HG03159 (cell line): ENCODE measurements at regions not wholly inside any gene's neighbourhood (a gene's known extent, or its start where the extent isn't known, plus 50 kb on each side); places are given as distances from the start of the nearest gene placed in this dataset.

Experiments
- ATAC-seq: cut with Tn5 transposase; IDR thresholded peaks from one replicate; pipeline ENCODE4 v1.9.1; 2021; ENCODE audit warnings: mild to moderate bottlenecking, moderate library complexity; ENCODE audit not compliant: unreplicated experiment

DNA sequence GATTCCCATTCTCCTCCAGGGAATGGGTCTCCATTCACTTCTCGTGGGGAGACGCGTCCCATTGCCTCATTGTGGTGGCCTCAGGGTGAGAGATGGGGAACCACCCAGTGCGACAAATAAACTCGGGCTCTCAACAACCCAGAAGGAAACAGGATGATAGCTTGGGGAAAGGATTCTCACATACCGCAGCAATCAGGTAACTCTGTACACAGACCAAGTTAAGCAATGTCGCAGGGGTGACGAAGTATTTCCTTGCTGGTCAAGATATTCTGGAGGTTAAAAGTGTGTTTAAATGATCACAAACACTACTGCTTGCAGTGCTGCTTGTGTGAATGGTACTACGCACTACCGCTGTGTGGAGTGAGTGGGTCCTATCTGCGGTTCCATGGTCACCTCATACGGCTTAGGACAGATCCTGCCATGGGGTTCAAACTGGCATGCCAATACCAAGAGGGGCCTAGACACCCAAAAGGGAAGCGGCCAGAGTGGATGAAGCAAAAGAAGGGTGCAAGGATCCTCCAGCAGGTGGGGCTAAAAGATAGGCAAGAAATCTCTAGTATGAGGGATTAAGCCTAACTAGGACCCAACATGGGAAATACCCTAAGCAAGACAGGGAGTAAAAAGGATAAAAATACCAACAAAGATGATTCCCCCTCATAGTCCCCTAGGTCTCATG lies 143.8 kb upstream of the TMEM106B start:
- ATAC-seq = peak; percentile 74

DNA sequence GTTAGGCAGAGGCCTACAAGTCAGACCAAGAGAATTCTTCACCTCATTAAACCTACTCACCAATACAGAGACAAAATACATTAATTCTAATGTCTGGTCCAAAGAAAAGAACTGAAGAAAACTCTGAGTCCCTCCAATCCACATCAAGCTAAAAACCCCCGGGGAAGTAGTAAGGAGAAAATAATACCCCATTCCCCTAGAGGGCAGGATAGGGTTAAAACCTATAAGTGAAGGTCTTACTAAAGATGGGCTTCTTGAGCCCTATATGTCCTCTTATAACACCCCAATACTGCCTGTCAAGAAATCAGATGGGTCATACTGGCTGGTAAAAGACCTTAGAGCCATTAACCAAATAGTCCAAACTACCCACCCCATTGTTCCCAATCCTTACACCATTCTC lies 141.3 kb upstream of the TMEM106B start:
- no peak for ATAC-seq

DNA sequence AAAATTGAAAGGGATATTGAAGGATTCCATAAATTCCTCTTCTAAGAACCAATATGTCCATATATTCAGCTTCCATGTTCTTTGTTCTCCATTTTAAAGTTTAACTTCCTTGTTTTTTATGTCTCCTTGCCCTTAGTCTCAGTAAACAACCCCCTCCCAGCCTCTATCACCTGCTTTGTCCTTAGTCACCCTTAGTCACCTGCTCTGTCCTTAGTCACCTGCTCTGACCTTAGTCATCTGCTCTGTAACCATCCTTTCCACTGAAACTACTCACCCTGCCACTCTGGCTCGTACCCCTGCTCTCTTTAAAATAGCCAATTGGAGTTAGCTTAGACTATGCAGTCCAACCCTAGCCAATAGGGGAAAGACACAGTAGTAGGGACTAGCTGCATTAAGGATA lies 136.2 kb upstream of the TMEM106B start:
- no peak for ATAC-seq

DNA sequence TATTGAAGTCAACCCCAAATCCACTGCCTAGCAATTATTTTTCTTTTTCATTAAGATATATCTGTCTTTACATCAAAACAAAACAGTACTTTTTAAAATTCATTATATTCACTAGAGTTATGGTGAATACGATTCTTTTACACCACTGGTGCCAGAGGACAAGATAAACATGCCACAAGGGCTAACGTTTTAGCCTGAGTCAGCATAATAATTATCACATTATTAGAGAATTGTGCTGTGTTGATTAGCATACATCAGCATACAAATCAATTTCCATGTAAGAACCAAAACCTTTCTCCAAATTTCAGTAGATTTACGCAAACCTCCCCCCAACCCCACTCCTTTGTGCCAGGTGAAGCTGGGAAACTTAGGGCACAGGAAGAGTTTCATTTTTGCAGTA lies 131.1 kb upstream of the TMEM106B start:
- ATAC-seq = no peak

DNA sequence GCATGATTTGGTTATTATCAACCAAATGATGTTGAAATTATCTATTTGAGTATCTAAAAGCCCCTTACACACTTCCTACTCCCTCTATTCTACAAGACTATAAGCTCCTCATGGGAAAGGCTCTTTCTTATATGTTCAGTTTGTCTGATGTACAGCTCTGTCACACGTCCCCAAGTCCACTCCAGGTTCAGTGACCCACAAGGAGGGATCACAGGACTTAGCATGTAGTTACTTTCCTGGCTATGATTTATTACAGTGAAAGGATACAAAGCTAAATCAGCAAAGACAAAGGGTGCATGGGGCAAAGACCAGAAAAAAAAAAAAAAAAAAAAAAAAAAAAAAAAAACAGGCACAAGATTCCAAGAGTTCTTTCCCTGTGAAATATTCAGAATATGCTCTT lies 125.6 kb upstream of the TMEM106B start:
- ATAC-seq = no peak

DNA sequence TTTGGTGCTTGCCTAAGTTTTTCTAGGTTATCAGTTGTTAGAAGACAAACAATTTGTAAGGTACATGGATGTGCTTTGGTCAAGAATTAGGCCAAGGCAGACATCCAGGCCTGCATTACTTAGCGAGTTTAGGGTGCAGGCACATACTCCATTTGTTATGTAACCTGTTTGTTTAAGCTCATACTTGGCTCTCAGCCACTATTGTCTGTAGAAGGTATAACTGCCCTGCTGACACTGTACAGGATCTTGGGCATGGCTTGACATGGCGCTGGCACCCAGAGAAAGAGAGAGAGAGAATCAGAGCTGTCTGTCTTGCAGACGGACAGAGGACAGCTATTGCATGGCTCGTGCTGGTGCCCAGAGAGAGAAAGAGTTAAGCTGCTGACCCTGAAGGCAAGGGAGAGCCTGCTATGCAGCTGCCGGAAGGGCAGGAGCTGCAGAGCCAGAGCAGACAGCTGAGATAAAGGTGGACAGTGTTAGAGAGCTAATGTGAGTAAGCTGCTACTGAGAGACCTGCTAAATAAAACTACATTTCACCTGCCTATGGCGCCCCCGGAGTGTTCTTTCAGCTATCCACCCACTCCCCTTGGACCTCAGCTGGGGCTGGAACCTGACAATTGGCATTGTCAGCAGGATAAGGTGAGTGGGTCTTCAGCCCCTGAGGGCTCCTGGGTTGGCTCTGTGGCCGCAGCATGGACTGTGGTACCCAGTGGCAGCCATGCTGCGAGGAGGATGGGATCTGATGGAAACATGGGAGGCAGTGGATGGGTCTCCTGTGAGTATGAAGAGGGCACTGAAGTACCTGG lies 120.9 kb upstream of the TMEM106B start:
- ATAC-seq = no peak

DNA sequence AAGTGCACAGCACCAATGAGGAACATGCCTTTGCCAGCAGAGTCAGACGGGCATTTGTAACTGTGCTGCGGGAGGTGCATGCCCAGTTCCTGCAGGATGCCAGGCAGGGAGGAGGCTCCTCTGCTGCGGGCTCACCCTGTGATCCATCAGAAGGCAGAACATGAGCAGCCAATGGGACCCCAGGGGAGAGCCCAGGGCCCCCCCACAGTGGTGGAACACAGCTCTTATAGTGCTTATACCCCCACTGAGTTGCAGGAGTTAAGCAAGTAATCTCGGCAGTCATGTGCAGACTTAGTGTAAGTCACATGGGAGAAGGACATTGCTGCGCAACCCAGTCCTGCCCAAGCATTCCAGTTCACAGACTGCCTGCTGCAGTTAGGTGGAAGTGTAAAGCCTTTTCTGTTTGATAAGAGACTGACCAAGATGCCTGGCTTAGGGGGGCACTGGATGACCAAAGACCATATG lies 120.3 kb upstream of the TMEM106B start:
- no peak for ATAC-seq

DNA sequence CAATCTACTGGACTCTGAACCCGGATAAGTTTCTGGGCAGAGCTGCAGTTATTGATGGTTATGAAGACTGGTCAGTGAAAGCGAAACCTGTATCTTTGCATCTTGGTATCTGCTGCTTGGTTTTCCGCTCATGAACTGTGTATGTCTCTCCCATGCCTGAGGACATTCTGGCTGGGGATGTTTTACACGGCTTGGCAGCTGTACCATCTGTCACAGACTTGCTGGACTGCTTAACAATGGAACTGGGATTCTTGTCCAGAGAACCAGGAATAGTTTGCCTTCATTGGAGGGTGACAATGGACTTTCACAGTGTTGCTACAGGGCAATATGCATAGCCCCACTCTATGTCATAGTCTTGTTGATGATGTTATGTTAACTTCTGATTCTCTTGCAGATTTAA lies 119.9 kb upstream of the TMEM106B start:
- no peak for ATAC-seq

DNA sequence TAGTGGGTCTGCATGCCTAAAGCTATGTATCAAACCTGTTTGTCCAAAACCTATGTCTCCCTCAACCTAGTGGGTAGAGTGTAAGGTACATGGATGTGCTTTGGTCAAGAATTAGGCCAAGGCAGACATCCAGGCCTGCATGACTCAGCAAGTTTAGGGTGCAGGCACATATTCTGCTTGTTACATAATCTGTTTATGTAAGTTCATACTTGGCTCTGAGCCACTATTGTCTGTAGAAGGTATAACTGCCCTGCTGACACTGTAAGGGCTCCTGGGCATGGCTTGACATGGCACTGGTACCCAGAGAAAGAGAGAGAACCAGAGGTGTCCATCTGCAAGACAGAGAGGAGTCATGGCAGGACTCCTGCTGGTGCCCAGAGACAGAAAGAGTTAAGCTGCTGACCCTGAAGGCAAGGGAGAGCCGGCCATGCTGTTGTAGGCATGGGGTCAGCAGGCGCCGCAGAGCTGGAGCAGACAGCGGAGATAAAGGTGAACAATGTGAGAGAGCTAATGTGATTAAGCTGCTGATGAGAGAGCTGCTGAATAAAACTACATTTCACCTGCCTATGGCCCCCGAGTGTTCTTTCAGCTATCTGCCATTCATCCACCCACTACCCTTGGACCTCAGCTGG lies 118.5 kb upstream of the TMEM106B start:
- no peak for ATAC-seq

DNA sequence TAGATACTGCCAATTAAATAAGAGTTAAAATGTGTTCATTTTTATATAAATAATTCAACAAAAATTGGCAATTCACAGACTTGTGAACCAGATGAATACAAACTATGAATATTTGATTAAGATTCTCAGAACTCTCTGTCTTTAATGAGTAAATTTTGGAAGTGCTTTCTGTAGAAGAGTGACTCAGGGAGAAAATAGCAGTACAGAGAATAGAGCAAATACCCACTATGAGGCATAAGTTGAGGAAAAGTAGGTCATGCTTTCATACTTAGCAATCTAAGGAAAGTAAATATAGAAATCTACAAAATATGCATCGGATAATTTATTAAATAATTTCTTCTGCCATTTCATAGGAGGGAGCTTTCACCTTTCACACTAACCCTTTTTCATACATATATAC lies 117.7 kb upstream of the TMEM106B start:
- no peak for ATAC-seq

DNA sequence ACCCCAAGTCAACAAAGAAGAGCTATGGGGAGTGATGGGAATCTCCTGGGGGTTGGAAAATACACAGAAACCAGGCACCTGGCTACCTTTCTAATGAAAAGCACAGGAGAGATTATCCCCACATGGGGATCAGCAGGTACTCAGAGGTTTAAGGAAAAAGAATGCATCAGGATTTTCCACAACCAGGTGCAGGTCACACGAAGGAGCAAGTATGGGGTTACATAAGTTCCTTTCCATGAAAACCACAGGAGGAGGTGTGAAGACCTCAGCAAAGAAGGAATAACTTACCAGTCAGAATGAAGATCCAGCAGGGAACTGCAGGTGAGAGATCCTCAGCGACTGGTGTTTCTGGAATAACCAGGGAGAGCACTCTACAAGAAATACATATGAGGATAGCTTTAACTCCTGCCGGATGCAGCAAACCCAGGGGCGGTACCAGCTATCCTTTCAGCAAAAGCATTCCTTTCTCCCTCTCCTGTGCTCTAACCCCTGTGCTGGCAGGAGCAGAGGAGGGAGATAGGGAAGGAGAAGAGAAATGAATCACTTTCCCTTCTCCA lies 116.7 kb upstream of the TMEM106B start:
- no peak for ATAC-seq

DNA sequence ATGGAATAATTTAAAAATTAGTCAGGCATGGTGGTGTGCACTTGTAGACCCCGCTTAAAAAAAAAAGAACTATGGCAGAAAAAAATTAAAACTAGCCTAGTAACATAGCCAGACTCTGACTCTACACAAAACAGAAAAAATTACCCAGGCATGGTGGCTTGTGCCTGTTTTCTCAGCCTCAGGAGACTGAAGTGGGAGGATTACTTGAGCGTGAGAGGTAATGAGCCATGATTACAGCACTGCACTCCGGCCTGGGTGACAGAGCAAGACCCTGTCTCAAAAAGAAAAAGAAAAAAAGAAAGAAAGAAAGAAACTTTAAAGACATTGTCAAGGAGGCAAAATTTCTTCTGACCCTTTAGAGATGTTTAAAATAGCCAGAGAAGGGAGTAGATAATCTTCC lies 109.0 kb upstream of the TMEM106B start:
- ATAC-seq = no peak

DNA sequence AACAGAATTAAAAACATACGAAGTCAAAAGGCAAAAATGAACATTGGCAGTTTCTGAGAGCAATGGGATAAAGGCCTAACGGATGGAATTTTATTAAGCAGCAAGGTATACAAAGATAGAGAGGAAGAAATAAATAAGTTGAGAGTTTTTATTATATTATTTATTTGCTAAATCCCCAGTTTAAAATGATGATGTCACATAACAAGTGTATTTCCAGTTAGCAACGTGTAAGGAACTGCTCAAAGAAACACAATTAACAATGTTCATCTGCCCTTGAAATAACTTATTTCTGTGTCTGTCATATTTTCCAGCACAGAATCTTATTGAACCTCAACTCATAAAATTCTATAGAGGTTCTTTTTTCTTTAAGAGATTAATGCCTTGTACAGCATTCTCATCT lies 108.6 kb upstream of the TMEM106B start:
- no peak for ATAC-seq

DNA sequence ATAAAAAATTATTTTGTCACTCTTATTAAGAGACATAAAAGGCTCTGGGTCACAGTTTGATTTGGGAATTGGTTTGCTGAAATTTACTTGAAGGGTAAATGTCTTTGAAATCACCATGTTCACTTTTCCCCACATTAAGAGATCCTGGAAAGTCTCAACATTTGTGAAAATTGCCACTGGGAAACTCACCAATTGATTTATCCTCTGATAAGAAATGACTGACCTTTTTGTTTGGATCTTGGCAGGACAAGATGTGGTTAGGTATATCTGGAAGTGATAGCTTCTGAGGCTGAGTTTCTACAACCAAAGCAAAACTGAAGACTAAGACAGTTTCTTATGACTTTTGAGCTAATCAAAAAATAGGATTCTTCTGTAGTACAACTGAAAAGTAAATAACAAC lies 107.1 kb upstream of the TMEM106B start:
- ATAC-seq = no peak

DNA sequence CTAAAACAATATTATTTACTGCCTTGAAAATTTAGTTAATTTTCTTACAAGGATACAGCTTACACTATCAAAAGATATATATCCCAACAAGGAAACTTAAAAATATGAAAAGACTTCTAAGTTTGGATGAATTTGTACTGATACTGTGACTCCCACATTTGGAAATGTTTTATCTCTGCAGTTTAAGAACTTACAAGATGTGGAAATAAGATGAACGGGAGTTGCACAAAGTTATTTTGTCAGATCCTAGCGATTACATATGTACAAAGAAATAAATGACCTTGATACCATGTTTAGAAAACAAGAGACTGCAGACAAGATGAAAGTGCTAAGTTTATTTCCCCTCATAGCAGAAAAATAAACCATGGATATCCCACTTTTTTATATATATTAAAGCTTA lies 103.7 kb upstream of the TMEM106B start:
- ATAC-seq = no peak

DNA sequence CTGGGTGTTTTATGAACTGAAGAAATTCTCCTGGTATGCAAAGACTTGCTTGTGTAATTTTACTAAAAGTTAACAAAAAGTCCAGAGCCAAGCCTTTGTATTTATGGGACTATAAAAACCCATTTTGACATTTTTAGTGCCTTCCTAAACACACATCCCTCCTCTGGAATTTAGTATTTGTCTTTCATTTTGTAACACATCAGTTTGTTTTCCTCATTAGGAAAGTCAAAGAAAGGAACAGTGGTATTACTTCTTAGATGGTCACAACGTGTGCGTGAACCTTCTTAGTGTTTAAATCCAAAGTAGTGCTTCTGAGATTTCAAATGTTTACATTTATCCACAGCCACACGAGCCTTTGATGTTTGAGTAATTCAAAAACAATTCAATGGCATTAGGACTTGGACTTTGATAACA lies 103.2 kb upstream of the TMEM106B start:
- no peak for ATAC-seq

DNA sequence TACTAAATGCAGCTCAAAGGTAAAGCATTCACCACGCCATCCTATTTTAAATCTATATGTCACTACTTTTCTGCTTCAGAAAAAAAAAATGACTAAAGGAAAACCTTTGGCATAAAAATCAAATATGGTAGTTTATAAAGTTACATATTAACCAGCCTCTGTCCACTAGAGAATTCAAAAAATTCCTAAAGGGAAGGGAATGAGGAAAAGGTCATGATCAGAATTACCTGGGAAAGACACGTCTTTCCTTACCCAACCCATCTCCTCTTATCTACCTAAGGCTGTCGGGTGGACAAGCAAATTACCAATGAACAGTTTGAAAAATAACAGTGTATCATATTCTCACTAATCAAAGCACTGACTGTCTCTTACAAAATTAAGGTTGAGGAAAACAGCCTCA lies 100.7 kb upstream of the TMEM106B start:
- no peak for ATAC-seq

DNA sequence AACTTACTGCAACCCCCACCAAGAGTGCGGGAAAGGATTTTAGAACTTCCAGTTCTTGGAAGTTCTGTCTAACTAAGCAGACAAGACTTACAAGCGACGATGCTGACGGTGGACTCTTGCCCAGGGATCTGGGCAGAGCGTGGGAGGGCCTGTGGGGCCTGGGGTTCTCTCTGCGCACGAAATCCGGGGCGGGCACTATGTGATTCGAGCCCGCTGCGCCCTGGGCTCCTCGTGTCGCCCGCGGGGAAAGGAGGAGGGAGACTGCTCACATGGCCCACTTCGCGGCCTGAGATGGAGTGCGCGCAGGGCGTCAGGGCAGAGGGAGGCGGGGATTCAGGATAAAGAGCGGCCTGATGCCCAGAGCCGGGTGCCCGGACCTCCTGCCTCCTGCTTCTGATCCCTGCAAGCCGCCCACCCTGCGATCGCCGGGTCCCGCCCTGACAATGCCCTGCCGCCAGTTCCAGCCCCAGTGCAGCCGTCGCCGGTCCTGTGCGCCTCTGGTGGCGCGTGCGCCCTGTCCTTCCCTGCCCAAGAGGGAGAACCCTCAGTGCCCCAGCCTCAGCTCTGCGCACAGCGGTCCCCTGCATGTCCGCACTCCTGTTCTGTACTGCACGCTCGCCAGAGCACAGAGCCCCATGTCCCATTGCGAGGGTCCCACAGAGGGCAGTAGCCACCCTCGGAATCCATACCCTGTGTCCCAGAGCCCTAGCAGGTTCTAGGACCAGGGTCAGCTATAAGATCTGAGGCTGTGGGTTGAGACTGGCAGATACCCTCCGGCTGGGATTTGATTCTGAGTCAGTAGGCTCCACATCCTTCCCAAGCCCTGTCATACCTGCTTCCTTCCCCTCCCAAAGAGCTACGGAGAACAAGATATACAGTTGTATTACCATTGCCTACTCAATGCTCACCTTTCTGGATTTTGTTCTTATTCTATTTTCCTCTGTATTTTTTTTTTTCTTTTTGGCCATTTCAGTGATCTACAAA lies 99.4 kb upstream of the TMEM106B start:
- ATAC-seq = no peak

DNA sequence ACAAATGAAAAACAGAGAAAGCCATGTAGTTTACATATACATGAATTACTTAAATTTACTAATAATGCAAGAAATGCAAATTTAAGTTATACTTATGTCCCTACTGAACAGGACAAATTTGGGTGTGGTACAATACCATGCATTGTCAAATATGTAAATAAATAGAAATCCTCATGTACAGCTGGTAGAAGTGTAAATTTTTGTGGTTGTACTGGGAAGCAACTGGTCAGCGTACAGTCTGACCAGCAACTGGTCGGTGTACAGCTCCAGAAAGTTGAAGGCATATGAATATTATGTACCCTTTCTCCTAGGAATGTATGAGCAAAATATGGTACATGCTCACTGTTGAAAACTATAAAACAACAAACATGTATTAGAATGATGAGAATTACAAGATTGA lies 93.9 kb upstream of the TMEM106B start:
- no peak for ATAC-seq

DNA sequence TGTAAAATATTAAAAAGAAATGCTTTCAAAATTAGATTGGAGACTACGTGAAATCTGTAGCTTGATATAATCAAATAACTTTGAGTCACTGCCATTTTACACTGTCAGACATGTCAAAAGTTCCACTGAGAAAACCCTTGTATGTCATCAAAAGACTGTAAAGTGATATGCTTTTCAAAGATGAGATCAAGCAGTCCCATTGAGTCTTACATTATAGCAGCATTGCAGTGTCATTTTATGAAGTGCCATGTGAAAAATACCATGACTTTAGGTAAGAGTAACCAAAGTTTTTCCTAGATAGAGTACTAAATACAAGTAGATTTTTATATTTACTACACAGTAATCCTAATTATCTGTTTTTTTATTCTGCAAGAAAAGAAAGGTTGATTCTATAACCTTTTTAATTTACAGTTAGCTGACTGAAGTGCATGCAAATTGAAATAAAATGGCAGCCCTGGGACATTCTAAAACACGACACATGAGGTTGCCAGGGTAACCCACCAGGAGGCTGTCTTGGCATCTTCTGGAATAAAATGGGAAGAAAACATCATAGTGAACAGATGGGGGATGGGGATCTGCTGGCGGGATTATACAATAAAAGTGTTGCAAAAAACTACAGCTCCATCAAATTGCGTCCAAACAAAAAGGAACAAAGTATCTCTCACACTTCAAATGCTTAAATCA lies 91.3 kb upstream of the TMEM106B start:
- no peak for ATAC-seq
